Astrocyte (in vitro differentiated cells and primary cell): ENCODE measurements at regions not wholly inside any gene's neighbourhood (a gene's known extent, or its start where the extent isn't known, plus 50 kb on each side); places are given as distances from the start of the nearest gene placed in this dataset.

Source experiments
- DNase-seq: peaks from one replicate; pipeline ENCODE4 v3.0.0-alpha.2; 2010; ENCODE audit warnings: low read depth
- FAIRE-seq: peaks from 2 replicates; lab custom pipeline; 2011; peaks lifted over from hg19 to GRCh38; lab: Jason Lieb, UNC
- H2AFZ ChIP-seq: 2 replicates; pipeline ENCODE4 v1.6.0; 2012; ENCODE audit warnings: low read depth, low read length, inconsistent platforms
- H3K27ac ChIP-seq: 2 replicates; pipeline ENCODE4 v1.5.1; 2011; ENCODE audit warnings: low read depth, low read length, inconsistent platforms
- H3K27me3 ChIP-seq: 2 replicates; pipeline ENCODE4 v1.6.0; 2011; ENCODE audit warnings: low read length, inconsistent platforms; ENCODE audit not compliant: insufficient read depth
- H3K36me3 ChIP-seq: 2 replicates; pipeline ENCODE4 v1.5.1; 2011; ENCODE audit warnings: low read length, inconsistent platforms; ENCODE audit not compliant: insufficient read depth
- H3K4me1 ChIP-seq: 2 replicates; pipeline ENCODE4 v1.5.1; 2011; ENCODE audit warnings: low read length, inconsistent platforms; ENCODE audit not compliant: insufficient read depth
- H3K4me2 ChIP-seq: 2 replicates; pipeline ENCODE4 v1.6.0; 2012; ENCODE audit warnings: low read length, inconsistent platforms
- H3K4me3 ChIP-seq: 2 replicates; pipeline ENCODE4 v1.5.1; 2011; ENCODE audit warnings: low read depth, mild to moderate bottlenecking, low read length, inconsistent platforms; ENCODE audit not compliant: insufficient read depth
- H3K79me2 ChIP-seq: 2 replicates; pipeline ENCODE4 v1.6.0; 2012; ENCODE audit warnings: mild to moderate bottlenecking, low read length, inconsistent platforms; ENCODE audit not compliant: insufficient read depth
- H3K9ac ChIP-seq: 2 replicates; pipeline ENCODE4 v1.6.0; 2012; ENCODE audit warnings: mild to moderate bottlenecking, low read length, inconsistent platforms
- H3K9me3 ChIP-seq: 2 replicates; pipeline ENCODE4 v1.5.1; 2012; ENCODE audit warnings: low read depth, mild to moderate bottlenecking, low read length, inconsistent platforms; ENCODE audit not compliant: insufficient read depth
- H4K20me1 ChIP-seq: 2 replicates; pipeline ENCODE4 v1.6.0; 2012; ENCODE audit warnings: low read length, inconsistent platforms; ENCODE audit not compliant: insufficient read depth
- H3K27ac Mint-ChIP-seq: one replicate; pipeline ENCODE4 v1.8.0; 2021; ENCODE audit warnings: mild to moderate bottlenecking, mixed read lengths; ENCODE audit not compliant: unreplicated experiment
- H3K27me3 Mint-ChIP-seq: one replicate; pipeline ENCODE4 v1.8.0; 2021; ENCODE audit warnings: low read depth, mixed read lengths; ENCODE audit not compliant: unreplicated experiment
- H3K36me3 Mint-ChIP-seq: one replicate; pipeline ENCODE4 v1.8.0; 2021; ENCODE audit warnings: low read depth, mixed read lengths; ENCODE audit not compliant: unreplicated experiment
- H3K4me1 Mint-ChIP-seq: one replicate; pipeline ENCODE4 v1.8.0; 2021; ENCODE audit warnings: low read depth, mixed read lengths; ENCODE audit not compliant: unreplicated experiment
- H3K4me3 Mint-ChIP-seq: one replicate; pipeline ENCODE4 v1.8.0; 2021; ENCODE audit warnings: mild to moderate bottlenecking, moderate library complexity, mixed read lengths; ENCODE audit not compliant: unreplicated experiment
- H3K9me3 Mint-ChIP-seq: one replicate; pipeline ENCODE4 v1.8.0; 2021; ENCODE audit warnings: mild to moderate bottlenecking, mixed read lengths; ENCODE audit not compliant: unreplicated experiment
- CTCF ChIP-seq: IDR thresholded peaks from 2 replicates; pipeline ENCODE4 v1.5.1; 2011; ENCODE audit warnings: low read depth, mild to moderate bottlenecking, inconsistent platforms, low read length, moderate library complexity; ENCODE audit not compliant: insufficient read depth
- EZH2 ChIP-seq: IDR thresholded peaks from 2 replicates; pipeline ENCODE4 v1.6.1; 2012; ENCODE audit warnings: mild to moderate bottlenecking, low read length, inconsistent platforms; ENCODE audit not compliant: insufficient read depth

GRCh38 chr1:70556541-70556940, 145.5 kb downstream of the CTH start:
- no peaks in the 10 kb centered on the region for H4K20me1 ChIP-seq
- no peak overlapping the region for H3K4me2 ChIP-seq
- no peaks in the 10 kb centered on the region for H3K4me1 ChIP-seq
- H2AFZ ChIP-seq: no peak overlapping the region
- no peak overlapping the region for H3K27ac ChIP-seq
- Mint-ChIP-seq H3K27me3 (peaks cover 3% of the 10 kb centered on the region), H3K4me3 (no peak overlapping the region), H3K9me3 (peaks cover under 1% of the 10 kb centered on the region), H3K36me3 (no peaks in the 10 kb centered on the region), H3K4me1 (no peaks in the 10 kb centered on the region), H3K27ac (no peak overlapping the region)
- no peak overlapping the region for H3K4me3 ChIP-seq
- no peak overlapping the region for H3K9ac ChIP-seq
- no peaks in the 10 kb centered on the region for H3K27me3 ChIP-seq
- H3K79me2 ChIP-seq: no peaks in the 10 kb centered on the region
- no peaks in the 10 kb centered on the region for H3K36me3 ChIP-seq
- TF ChIP-seq CTCF (no peak), EZH2 (no peak)
- no peak for DNase-seq
- no peaks in the 10 kb centered on the region for H3K9me3 ChIP-seq
- no peak for FAIRE-seq

- H4K20me1 ChIP-seq: no peaks in the 10 kb centered on the region
- H3K36me3 Mint-ChIP-seq: no peaks in the 10 kb centered on the region
- no peak overlapping the region for H3K27ac Mint-ChIP-seq
- no peaks in the 10 kb centered on the region for H3K27me3 ChIP-seq
- no peaks in the 10 kb centered on the region for H3K9me3 ChIP-seq
- H3K79me2 ChIP-seq: no peaks in the 10 kb centered on the region
- no peaks in the 10 kb centered on the region for H3K9me3 Mint-ChIP-seq
- H3K27ac ChIP-seq: no peak overlapping the region
- no peaks in the 10 kb centered on the region for H3K27me3 Mint-ChIP-seq
- no peak overlapping the region for H3K4me3 ChIP-seq
- no peaks in the 10 kb centered on the region for H3K4me1 Mint-ChIP-seq
- H3K4me3 Mint-ChIP-seq: no peak overlapping the region
- no peak overlapping the region for H3K9ac ChIP-seq
- H2AFZ ChIP-seq: no peak overlapping the region
- FAIRE-seq (no peak), DNase-seq (no peak)
- H3K4me2 ChIP-seq: no peak overlapping the region
- no peaks in the 10 kb centered on the region for H3K4me1 ChIP-seq
- no peaks in the 10 kb centered on the region for H3K36me3 ChIP-seq
- no peak for TF ChIP-seq EZH2
These were observed 156.1 kb downstream of the CTH start for GRCh38 chr1:70567167-70567566.

GRCh38 chr1:70571191-70571590, 160.1 kb downstream of the CTH start:
- TF ChIP-seq EZH2 (no peak), CTCF (no peak)
- Mint-ChIP-seq H3K9me3 (no peaks in the 10 kb centered on the region), H3K36me3 (no peaks in the 10 kb centered on the region), H3K4me1 (no peaks in the 10 kb centered on the region), H3K27me3 (no peaks in the 10 kb centered on the region), H3K4me3 (no peak overlapping the region), H3K27ac (no peak overlapping the region)
- Histone ChIP-seq H3K27me3 (no peaks in the 10 kb centered on the region), H3K9me3 (no peaks in the 10 kb centered on the region), H3K9ac (no peak overlapping the region), H3K79me2 (no peaks in the 10 kb centered on the region), H3K4me1 (no peaks in the 10 kb centered on the region), H3K36me3 (no peaks in the 10 kb centered on the region), H3K4me3 (no peak overlapping the region), H4K20me1 (no peaks in the 10 kb centered on the region), H3K27ac (no peak overlapping the region), H2AFZ (no peak overlapping the region), H3K4me2 (no peak overlapping the region)
- no peak for FAIRE-seq
- no peak for DNase-seq
